Left lung (tissue), 4 donors: ENCODE measurements at regions not wholly inside any gene's neighbourhood (a gene's known extent, or its start where the extent isn't known, plus 50 kb on each side); places are given as distances from the start of the nearest gene placed in this dataset.
"Not testable (repeated sequence)": the region's sequence is repeated elsewhere in the genome, so short reads cannot be mapped to it uniquely, and the experiment has no call there.

Experiments used
- ATAC-seq: fragments of 200-7000 bp; cut with Tn5 transposase; one replicate; pipeline ENCODE4 v1.9.1; 2020; ENCODE audit warnings: moderate library complexity
- DNase-seq, 4 donors: peaks; one replicate each; pipeline ENCODE4 v3.0.0-alpha.2; 2013 to 2020
- H3K27ac ChIP-seq, 2 donors: fragments of 200-600 bp; sonication (generic) in 1 of 2; one replicate each; pipeline versions ENCODE4 v1.5.0 to v1.8.0; 2020 to 2021
- H3K27me3 ChIP-seq, 2 donors: fragments of 200-600 bp; sonication (generic) in 1 of 2; one replicate each; pipeline versions ENCODE4 v1.5.0 to v1.8.0; 2020 to 2021
- H3K36me3 ChIP-seq, 2 donors: fragments of 200-600 bp; sonication (generic) in 1 of 2; one replicate each; pipeline versions ENCODE4 v1.5.0 to v1.8.0; 2020 to 2021
- H3K4me1 ChIP-seq, 2 donors: fragments of 200-600 bp; one replicate each; pipeline ENCODE4 v1.8.0; 2021
- H3K4me3 ChIP-seq, 2 donors: fragments of 200-600 bp; sonication (generic) in 1 of 2; one replicate each; pipeline versions ENCODE4 v1.5.0 to v1.8.0; 2020 to 2021; ENCODE audit warnings: mild to moderate bottlenecking in 1 of 2
- H3K9me3 ChIP-seq, 2 donors: fragments of 200-600 bp; sonication (generic) in 1 of 2; one replicate each; pipeline versions ENCODE4 v1.5.0 to v1.8.0; 2020 to 2021
- intact Hi-C, 2 donors: fragments of 100-400 bp; cut with DNase I; formaldehyde crosslinking; loops; one replicate each; pipeline versions ENCODE4 v1.11.2 to v1.14.2; 2022
- TF ChIP-seq, protein P1 (sequence below), 2 donors: fragments of 200-600 bp; sonication (generic) in 1 of 2; IDR thresholded peaks; one replicate each; pipeline versions ENCODE4 v1.5.0 to v1.8.0; 2021; ENCODE audit warnings: antibody characterized with exemption in 2 of 2
- donor health status: DM: no; HTN: yes; CAD: no.
- donor health status: DM: no; HTN: no; CAD: no.

DNA sequence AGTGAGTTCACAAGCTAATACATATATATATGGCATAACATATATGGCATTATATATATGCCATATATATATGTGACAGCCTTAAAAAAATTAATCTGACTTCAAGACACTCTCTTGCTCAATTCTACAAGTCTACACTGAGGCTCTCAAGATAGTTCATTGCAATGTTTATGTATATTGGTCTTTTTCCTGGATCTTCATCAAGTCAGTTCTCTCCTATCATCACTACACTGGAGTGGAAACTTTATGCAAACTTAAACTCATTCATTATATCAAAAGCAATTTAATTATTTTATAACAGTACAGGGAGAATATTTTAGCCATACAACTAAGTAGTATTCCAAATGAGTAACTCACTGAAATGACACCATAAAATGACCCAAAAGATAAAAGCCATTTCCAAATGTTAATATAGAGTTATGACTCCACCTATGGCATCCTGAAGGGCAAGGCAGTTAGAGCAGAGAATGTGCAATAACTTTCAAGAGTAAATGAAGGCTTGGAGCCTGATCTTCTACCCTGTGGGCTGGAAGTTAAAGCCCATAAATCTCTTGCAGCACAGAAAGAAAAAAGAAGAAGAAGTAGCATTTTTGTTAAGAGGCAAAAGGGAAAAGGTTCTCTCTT lies 176.3 kb upstream of the SLIT2 start:
- TF ChIP-seq, protein P1, sequence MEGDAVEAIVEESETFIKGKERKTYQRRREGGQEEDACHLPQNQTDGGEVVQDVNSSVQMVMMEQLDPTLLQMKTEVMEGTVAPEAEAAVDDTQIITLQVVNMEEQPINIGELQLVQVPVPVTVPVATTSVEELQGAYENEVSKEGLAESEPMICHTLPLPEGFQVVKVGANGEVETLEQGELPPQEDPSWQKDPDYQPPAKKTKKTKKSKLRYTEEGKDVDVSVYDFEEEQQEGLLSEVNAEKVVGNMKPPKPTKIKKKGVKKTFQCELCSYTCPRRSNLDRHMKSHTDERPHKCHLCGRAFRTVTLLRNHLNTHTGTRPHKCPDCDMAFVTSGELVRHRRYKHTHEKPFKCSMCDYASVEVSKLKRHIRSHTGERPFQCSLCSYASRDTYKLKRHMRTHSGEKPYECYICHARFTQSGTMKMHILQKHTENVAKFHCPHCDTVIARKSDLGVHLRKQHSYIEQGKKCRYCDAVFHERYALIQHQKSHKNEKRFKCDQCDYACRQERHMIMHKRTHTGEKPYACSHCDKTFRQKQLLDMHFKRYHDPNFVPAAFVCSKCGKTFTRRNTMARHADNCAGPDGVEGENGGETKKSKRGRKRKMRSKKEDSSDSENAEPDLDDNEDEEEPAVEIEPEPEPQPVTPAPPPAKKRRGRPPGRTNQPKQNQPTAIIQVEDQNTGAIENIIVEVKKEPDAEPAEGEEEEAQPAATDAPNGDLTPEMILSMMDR (IDR thresholded peaks at IDR 0.05): no peak
- intact Hi-C loops: no loop called here

DNA sequence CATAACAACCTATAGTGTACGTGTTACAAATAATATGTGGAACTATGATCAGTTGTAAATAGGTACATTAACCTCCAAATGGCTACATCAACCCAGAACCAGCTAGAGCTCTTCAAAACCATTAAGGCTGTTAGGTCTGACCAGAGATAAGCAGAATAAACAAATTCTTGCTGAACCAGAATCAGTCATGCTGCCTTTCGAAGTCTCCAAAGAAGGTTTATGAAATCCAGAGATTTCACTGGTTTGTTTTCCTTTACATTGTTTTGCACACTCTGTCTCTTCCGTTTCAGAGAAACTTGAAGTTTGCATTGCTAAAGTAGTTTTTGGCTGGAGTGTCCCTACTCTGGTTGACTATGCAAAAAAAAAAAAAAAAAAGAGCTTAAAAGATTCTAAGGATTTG lies 177.3 kb upstream of the SLIT2 start:
- H3K27ac ChIP-seq: no peak overlapping the region
- peak; percentile 68 for ATAC-seq
- no peak for DNase-seq
- no peaks in the 10 kb centered on the region for H3K4me1 ChIP-seq
- no peaks in the 10 kb centered on the region for H3K27me3 ChIP-seq
- H3K4me3 ChIP-seq: no peak overlapping the region
- intact Hi-C loops: no loop called here
- H3K9me3 ChIP-seq: no peaks in the 10 kb centered on the region
- TF ChIP-seq, protein P1 (IDR thresholded peaks at IDR 0.05): no peak
- no peaks in the 10 kb centered on the region for H3K36me3 ChIP-seq

More for the DNA sequence above, 176.3 kb upstream of the SLIT2 start:
- no peak overlapping the region for H3K27ac ChIP-seq
- H3K9me3 ChIP-seq: no peaks in the 10 kb centered on the region
- no peak for ATAC-seq
- H3K27me3 ChIP-seq: no peaks in the 10 kb centered on the region
- no peak overlapping the region for H3K4me3 ChIP-seq
- DNase-seq: no peak
- H3K36me3 ChIP-seq: no peaks in the 10 kb centered on the region
- no peaks in the 10 kb centered on the region for H3K4me1 ChIP-seq

DNA sequence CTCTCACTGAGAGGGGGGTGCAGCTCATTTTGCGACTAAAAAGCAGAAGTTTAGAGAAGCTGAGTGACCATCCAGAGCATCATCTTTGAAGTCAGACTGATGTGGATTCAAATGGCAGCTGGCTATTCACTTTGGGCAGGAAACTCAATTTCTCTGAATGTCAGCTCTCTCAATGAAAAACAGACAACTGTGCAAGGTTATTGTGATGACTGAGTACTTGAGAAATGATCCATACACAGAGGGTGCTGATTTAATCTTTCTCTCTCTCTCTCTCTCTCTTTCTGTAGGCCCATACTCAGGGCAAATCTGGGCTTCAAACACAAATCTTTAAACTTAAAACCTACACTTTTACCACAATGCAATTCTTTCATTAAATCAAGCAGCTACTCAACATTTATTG lies 185.8 kb upstream of the SLIT2 start:
- ATAC-seq: no peak
- Histone ChIP-seq H3K36me3 (no peaks in the 10 kb centered on the region), H3K27me3 (no peaks in the 10 kb centered on the region), H3K4me1 (no peaks in the 10 kb centered on the region), H3K27ac (no peak overlapping the region), H3K9me3 (no peaks in the 10 kb centered on the region), H3K4me3 (no peak overlapping the region)
- TF ChIP-seq, protein P1 (IDR thresholded peaks at IDR 0.05): no peak
- DNase-seq: no peak
- intact Hi-C loops: no loop called here

DNA sequence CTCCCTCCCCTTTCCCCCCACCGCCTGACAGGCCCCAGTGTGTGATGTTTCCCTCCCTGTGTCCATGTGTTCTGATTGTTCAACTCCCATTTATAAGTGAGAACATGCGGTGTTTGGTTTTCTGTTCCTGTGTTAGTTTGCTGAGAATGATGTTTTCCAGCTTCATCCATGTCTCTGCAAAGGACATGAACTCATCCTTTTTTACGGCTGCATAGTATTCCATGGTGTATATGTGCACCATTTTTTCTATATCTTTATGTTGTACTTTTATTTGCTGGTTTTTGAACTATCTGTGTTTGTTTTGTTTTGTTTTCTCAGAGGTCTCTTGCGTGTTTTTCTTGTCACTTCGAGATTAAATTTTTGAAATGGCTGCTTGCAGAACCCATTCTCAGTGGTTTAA lies 188.8 kb upstream of the SLIT2 start:
- H3K27ac ChIP-seq, H3K36me3 ChIP-seq, DNase-seq, H3K9me3 ChIP-seq, H3K4me3 ChIP-seq, H3K27me3 ChIP-seq, H3K4me1 ChIP-seq, intact Hi-C loops, ATAC-seq: not testable (repeated sequence)

DNA sequence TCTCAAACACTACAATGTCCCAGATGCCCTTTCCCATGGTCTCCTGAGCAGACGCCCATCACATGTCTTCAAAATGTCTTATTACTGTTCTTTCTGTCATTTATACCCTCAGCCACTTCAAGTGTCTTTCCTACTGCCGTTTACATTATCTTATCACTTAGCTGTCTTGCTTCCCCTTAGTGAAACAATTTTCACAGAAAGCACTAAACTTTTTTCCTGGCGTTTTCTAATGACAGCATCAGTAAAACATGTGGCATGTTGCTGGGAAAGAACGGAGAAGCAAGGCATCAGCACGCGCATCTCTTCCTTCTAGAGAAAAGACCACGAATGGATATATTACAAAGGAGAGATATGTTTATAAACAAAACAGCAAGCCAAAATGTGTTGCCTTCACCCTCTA lies 189.7 kb upstream of the SLIT2 start:
- TF ChIP-seq, protein P1 (IDR thresholded peaks at IDR 0.05): no peak

DNA sequence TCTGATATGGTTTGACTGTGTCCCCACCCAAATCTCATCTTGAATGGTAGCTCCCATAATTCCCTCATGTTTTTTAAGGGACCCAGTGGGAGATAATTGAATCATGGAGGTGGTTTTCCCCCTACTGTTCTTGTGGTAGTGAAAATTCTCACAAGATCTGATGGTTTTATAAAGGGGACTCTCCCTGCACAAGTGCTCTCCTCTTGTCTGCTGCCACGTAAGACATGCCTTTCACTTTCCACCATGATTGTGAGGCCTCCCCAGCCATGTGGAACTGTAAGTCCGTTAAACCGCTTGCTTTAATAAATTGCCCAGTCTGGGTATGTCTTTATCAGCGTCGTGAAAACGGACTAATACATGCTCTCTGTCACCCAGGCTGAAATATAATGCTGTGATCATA lies 200.9 kb upstream of the SLIT2 start:
- intact Hi-C loops: no loop called here
- H3K4me3 ChIP-seq: no peak overlapping the region
- TF ChIP-seq, protein P1 (IDR thresholded peaks at IDR 0.05): no peak

More for the DNA sequence above, 189.7 kb upstream of the SLIT2 start:
- DNase-seq: no peak
- no peak overlapping the region for H3K4me3 ChIP-seq
- H3K36me3 ChIP-seq: no peaks in the 10 kb centered on the region
- H3K27me3 ChIP-seq: no peaks in the 10 kb centered on the region
- H3K27ac ChIP-seq: no peak overlapping the region
- intact Hi-C loops: no loop called here
- no peaks in the 10 kb centered on the region for H3K4me1 ChIP-seq
- H3K9me3 ChIP-seq: no peaks in the 10 kb centered on the region
- no peak for ATAC-seq

More for the DNA sequence above, 200.9 kb upstream of the SLIT2 start:
- no peaks in the 10 kb centered on the region for H3K4me1 ChIP-seq
- DNase-seq: no peak
- H3K9me3 ChIP-seq: no peaks in the 10 kb centered on the region
- no peaks in the 10 kb centered on the region for H3K36me3 ChIP-seq
- H3K27ac ChIP-seq: no peak overlapping the region
- no peaks in the 10 kb centered on the region for H3K27me3 ChIP-seq
- no peak for ATAC-seq
